Astrocyte of the cerebellum (primary cell): ENCODE measurements at regions not wholly inside any gene's neighbourhood (a gene's known extent, or its start where the extent isn't known, plus 50 kb on each side); places are given as distances from the start of the nearest gene placed in this dataset.

Experiments used
- DNase-seq: peaks from one replicate; pipeline ENCODE4 v3.0.0-alpha.2; 2011; ENCODE audit warnings: low read depth
- H3K4me3 ChIP-seq: 2 replicates; pipeline ENCODE4 v1.5.1; 2011; ENCODE audit warnings: mild to moderate bottlenecking, low read depth, low read length, moderate library complexity
- in situ Hi-C: cut with HindIII; loops from 2 replicates; pipeline ENCODE4 v1.10.0; 2017; ENCODE audit warnings: low sequenced_read_pairs
- TF ChIP-seq, protein P1 (sequence below): IDR thresholded peaks from 2 replicates; pipeline ENCODE4 v1.5.1; 2012; ENCODE audit warnings: low read length, low read depth, moderate library complexity, mild to moderate bottlenecking; ENCODE audit errors: missing control alignments

DNA sequence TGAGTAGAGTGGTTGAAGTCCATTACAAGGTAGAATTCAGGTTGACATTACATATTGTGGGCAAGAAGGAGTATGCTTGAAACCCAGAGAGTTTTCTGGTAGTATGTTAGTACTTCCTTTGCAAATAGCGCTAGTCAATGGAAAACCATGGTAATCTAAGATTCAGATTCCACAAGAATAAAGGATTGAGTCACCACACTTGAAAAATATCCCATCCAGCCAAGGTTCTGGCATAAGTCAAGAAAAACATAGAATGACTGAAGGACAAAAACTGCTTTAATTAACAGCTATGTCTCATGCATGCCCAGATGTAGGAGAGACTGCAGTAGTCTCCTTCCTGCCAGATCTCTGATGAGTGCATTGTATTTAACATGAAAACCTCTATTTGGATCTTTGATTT is 469.8 kb downstream of the BMP2 start:
- in situ Hi-C loops, result no loop called here
- no peak overlapping the region for H3K4me3 ChIP-seq
- TF ChIP-seq, protein P1, sequence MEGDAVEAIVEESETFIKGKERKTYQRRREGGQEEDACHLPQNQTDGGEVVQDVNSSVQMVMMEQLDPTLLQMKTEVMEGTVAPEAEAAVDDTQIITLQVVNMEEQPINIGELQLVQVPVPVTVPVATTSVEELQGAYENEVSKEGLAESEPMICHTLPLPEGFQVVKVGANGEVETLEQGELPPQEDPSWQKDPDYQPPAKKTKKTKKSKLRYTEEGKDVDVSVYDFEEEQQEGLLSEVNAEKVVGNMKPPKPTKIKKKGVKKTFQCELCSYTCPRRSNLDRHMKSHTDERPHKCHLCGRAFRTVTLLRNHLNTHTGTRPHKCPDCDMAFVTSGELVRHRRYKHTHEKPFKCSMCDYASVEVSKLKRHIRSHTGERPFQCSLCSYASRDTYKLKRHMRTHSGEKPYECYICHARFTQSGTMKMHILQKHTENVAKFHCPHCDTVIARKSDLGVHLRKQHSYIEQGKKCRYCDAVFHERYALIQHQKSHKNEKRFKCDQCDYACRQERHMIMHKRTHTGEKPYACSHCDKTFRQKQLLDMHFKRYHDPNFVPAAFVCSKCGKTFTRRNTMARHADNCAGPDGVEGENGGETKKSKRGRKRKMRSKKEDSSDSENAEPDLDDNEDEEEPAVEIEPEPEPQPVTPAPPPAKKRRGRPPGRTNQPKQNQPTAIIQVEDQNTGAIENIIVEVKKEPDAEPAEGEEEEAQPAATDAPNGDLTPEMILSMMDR, result no peak
- DNase-seq, result no peak

DNA sequence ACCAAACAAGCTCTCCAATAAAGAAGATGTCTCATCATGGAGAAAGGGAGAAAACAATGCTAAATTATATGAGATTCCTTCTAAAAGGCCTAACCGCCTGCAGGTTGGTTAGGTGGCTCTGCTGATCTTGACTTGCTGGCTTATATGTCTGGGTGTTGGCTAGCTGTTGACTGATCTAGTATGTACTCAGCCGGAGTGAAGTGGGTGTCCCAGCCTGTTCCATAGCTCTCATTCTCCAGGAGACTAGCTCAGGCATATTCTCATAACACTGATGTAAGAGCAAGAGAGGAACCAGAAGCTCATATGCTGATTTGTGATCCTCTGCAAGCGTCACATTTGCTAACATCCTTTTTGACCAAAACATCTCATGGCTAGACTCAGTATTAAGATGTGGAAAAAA is 473.0 kb downstream of the BMP2 start:
- H3K4me3 ChIP-seq, result no peak overlapping the region
- TF ChIP-seq, protein P1, result no peak
- in situ Hi-C loops, result no loop called here
- DNase-seq, result no peak

DNA sequence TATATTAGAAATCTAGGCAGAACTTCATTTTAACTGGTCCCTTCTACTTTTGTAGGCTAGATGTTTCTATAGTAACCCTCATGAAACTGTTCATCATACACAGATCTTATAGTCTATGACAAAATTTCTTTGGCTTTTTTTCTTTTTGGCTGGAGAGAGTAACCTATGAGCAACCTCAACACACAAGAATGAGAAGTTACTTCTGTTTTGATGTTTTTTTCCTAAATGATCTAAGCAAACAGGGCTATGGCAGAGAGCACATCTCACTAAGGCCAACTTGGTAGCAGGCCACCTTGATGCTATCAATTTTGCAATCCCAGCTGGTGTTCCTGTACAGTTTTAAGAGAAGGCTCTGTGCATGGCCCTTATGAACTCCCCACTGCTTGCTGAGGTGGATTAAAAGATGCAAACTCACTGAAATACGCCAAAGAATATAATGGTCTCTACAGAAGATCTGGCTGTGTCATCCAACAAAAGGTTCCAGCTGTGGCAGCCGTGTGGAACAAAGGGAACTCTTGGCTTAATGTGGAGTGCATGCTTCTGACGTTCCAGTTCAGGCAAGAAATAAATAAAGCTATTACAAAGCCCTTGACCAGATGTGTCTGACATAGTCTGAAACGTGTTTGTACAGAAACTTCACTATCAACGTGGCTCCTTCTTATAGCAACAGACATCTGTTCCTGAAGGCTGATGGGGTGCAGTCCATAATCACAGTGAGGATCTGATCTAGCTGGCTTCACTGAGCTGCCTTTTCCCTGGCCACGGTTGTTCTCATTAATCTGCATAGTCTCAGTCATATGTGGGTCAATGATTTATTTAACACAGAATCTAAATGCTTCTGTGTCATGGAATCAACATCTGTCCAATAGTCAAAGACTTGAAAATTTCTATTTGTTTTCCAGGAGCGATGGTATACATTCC is 481.1 kb downstream of the BMP2 start:
- no peak for DNase-seq
- in situ Hi-C loops, result no loop called here
- TF ChIP-seq, protein P1, result no peak
- H3K4me3 ChIP-seq, result no peak overlapping the region

DNA sequence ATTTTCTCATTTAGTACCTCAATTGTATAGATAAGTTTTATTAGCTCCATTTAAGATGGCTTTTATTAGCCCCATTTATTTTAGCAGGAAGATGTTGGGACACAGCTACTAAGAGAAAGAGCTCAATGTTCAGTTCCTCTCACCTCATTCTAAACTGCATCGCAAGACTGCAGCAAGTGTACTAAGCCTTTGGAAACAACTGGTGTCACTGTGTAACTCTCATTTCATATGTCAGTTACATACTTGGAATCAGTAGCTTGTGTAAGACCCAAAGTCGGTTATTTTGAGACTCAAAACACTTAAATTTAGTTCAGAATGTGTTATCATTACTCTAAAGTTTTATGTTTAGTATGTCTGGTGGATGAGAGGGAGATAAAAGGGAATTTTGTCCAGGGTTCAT is 482.9 kb downstream of the BMP2 start:
- TF ChIP-seq, protein P1, result no peak
- no peak overlapping the region for H3K4me3 ChIP-seq
- in situ Hi-C loops, result no loop called here
- no peak for DNase-seq

DNA sequence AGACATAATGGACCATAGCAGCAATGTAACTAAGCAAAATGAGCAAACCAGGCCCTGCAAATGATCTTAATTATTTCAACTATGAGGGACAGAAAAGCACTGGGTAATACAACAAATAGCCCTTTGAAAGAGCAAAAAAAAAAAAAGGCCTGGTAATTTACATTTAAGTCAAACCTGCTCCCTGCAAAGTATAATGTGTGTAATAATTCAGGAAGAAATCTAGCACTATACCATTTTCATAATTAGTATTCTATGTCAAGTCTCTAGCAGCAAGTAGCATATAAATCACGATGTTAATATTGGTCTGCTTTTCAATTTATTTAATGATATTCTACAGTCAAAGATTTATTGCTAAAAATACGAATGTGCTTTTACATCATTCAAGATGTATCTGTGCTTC is 489.6 kb downstream of the BMP2 start:
- H3K4me3 ChIP-seq, result no peak overlapping the region
- TF ChIP-seq, protein P1, result no peak
- in situ Hi-C loops, result no loop called here

DNA sequence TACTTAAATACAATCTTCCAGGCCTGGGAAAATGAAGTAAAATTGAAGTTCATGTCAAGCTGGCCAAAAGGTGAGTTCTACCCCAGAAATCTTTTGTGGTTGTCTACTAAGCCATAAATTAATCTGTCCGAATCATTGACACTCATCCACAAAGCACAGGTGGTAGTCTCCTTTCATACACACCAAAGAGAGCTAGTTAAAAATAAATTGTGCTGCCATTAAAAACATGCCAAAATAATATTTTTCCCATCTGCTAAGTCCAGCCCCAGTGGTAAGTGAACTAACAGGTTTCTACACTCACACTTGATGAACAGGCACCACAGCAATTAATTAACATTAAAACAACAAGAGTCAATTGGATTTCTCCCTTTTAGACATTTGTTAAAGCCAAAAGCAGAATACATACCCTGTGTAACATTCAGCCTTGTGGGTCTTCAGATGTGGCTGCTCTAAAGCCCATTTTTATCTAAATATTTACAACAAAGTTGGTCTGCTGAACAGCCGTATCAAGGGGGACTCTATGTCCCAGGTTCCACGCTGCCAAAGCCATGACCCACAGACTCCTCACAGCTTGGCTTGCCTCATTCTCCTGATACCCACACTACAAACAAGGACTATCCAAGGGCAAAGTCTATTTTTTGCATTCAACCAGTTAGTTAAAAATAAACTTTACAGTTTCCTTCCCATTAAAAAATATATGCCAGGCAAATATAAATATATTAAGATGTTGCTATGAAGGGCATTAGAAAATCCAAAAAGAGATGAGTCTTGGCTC is 490.4 kb downstream of the BMP2 start:
- TF ChIP-seq, protein P1, result no peak

More for the DNA sequence above, 489.6 kb downstream of the BMP2 start:
- DNase-seq, result no peak

More for the DNA sequence above, 490.4 kb downstream of the BMP2 start:
- H3K4me3 ChIP-seq, result no peak overlapping the region
- no peak for DNase-seq
- in situ Hi-C loops, result no loop called here
